Activated T-cell treated with anti-CD3 and anti-CD28 coated beads, Interleukin-2, amount 50 U/mL, for 72 hours (primary cell): ENCODE measurements at regions not wholly inside any gene's neighbourhood (a gene's known extent, or its start where the extent isn't known, plus 50 kb on each side); places are given as distances from the start of the nearest gene placed in this dataset.
"Not testable (repeated sequence)": the region's sequence is repeated elsewhere in the genome, so short reads cannot be mapped to it uniquely, and the experiment has no call there.

Experiments
- ATAC-seq, 2 donors: fragments of 150-1000 bp; cut with Tn5 transposase; replicated peaks in 1 of 2; 2 replicates each; pipeline ENCODE4 v1.10.0; 2021; ENCODE audit warnings: moderate library complexity in 2 of 2, mild to moderate bottlenecking in 1 of 2
- DNase-seq, 2 donors: peaks; one replicate each; pipeline ENCODE4 v3.0.0; 2021 to 2022; ENCODE audit warnings: mixed read lengths in 1 of 2
- H3K27ac Mint-ChIP-seq: one replicate; pipeline ENCODE4 v1.8.0; 2022; ENCODE audit warnings: mild to moderate bottlenecking, moderate library complexity, mixed read lengths
- H3K27me3 Mint-ChIP-seq: one replicate; pipeline ENCODE4 v1.8.0; 2022; ENCODE audit warnings: low read depth, mixed read lengths
- H3K36me3 Mint-ChIP-seq, 2 donors: one replicate each; pipeline ENCODE4 v1.8.0; 2022; ENCODE audit warnings: mixed read lengths in 2 of 2, mild to moderate bottlenecking in 1 of 2; ENCODE audit not compliant: insufficient read depth in 2 of 2
- H3K4me1 Mint-ChIP-seq: one replicate; pipeline ENCODE4 v1.8.0; 2022; ENCODE audit warnings: low read depth, mixed read lengths
- H3K4me3 Mint-ChIP-seq, 2 donors: one replicate each; pipeline ENCODE4 v1.8.0; 2022; ENCODE audit warnings: mild to moderate bottlenecking in 2 of 2, mixed read lengths in 2 of 2, moderate library complexity in 2 of 2
- H3K9me3 Mint-ChIP-seq, 2 donors: one replicate each; pipeline ENCODE4 v1.8.0; 2022; ENCODE audit warnings: mixed read lengths in 2 of 2

- DNase-seq = no peak
- Mint-ChIP-seq H3K9me3 (peaks cover 0 to 4% of the 10 kb centered on the region in 2 donors), H3K36me3 (no peaks in the 10 kb centered on the region), H3K27me3 (no peaks in the 10 kb centered on the region), H3K4me1 (no peaks in the 10 kb centered on the region), H3K4me3 (no peak overlapping the region), H3K27ac (no peak overlapping the region)
- ATAC-seq = no peak
These were observed 701.8 kb downstream of the PCDH7 start for GRCh38 chr4:31422006-31422405.

GRCh38 chr4:31427691-31428090, 707.5 kb downstream of the PCDH7 start:
- H3K4me1 Mint-ChIP-seq = no peaks in the 10 kb centered on the region
- no peaks in the 10 kb centered on the region for H3K27me3 Mint-ChIP-seq
- ATAC-seq (no peak), DNase-seq (no peak)
- H3K9me3 Mint-ChIP-seq = peaks cover 9% of the 10 kb centered on the region in 2 donors
- H3K4me3 Mint-ChIP-seq = no peak overlapping the region
- no peak overlapping the region for H3K27ac Mint-ChIP-seq
- no peaks in the 10 kb centered on the region for H3K36me3 Mint-ChIP-seq

- peaks cover 1% of the 10 kb centered on the region in 2 donors for H3K9me3 Mint-ChIP-seq
- no peaks in the 10 kb centered on the region for H3K4me1 Mint-ChIP-seq
- H3K27ac Mint-ChIP-seq = no peak overlapping the region
- ATAC-seq (no peak), DNase-seq (no peak)
- no peaks in the 10 kb centered on the region for H3K27me3 Mint-ChIP-seq
- no peaks in the 10 kb centered on the region for H3K36me3 Mint-ChIP-seq
- H3K4me3 Mint-ChIP-seq = no peak overlapping the region
These were observed 722.1 kb downstream of the PCDH7 start for GRCh38 chr4:31442236-31442635.

GRCh38 chr4:31445526-31445925, 725.4 kb downstream of the PCDH7 start:
- no peaks in the 10 kb centered on the region for H3K4me1 Mint-ChIP-seq
- H3K36me3 Mint-ChIP-seq = no peaks in the 10 kb centered on the region
- peaks cover 1 to 4% of the 10 kb centered on the region in 2 donors for H3K9me3 Mint-ChIP-seq
- ATAC-seq = no peak
- DNase-seq = no peak
- no peak overlapping the region for H3K27ac Mint-ChIP-seq
- no peak overlapping the region for H3K4me3 Mint-ChIP-seq
- no peaks in the 10 kb centered on the region for H3K27me3 Mint-ChIP-seq

- H3K4me3 Mint-ChIP-seq = no peak overlapping the region
- ATAC-seq = no peak
- H3K4me1 Mint-ChIP-seq = no peaks in the 10 kb centered on the region
- H3K36me3 Mint-ChIP-seq = no peaks in the 10 kb centered on the region
- peaks cover 0 to 6% of the 10 kb centered on the region in 2 donors for H3K9me3 Mint-ChIP-seq
- no peak for DNase-seq
- H3K27me3 Mint-ChIP-seq = no peaks in the 10 kb centered on the region
- no peak overlapping the region for H3K27ac Mint-ChIP-seq
These were observed 735.4 kb downstream of the PCDH7 start for GRCh38 chr4:31455612-31456011.

GRCh38 chr4:31458813-31459212, 738.6 kb downstream of the PCDH7 start:
- no peaks in the 10 kb centered on the region for H3K27me3 Mint-ChIP-seq
- no peak overlapping the region for H3K4me3 Mint-ChIP-seq
- no peaks in the 10 kb centered on the region for H3K4me1 Mint-ChIP-seq
- H3K27ac Mint-ChIP-seq = no peak overlapping the region
- peaks cover 5 to 6% of the 10 kb centered on the region in 2 donors for H3K9me3 Mint-ChIP-seq
- no peak for DNase-seq
- no peak for ATAC-seq
- H3K36me3 Mint-ChIP-seq = no peaks in the 10 kb centered on the region

GRCh38 chr4:31461421-31461820, 741.3 kb downstream of the PCDH7 start:
- Mint-ChIP-seq H3K4me1 (no peaks in the 10 kb centered on the region), H3K27me3 (no peaks in the 10 kb centered on the region), H3K9me3 (peaks cover 7% of the 10 kb centered on the region in 2 donors), H3K27ac (no peak overlapping the region), H3K36me3 (no peaks in the 10 kb centered on the region), H3K4me3 (no peak overlapping the region)
- ATAC-seq = no peak
- DNase-seq = no peak

GRCh38 chr4:31467781-31468180, 747.6 kb downstream of the PCDH7 start:
- Mint-ChIP-seq H3K27me3 (no peaks in the 10 kb centered on the region), H3K4me1 (no peaks in the 10 kb centered on the region), H3K27ac (no peak overlapping the region), H3K4me3 (no peak overlapping the region), H3K9me3 (peaks cover 8 to 10% of the 10 kb centered on the region in 2 donors), H3K36me3 (no peaks in the 10 kb centered on the region)
- ATAC-seq = no peak
- DNase-seq = no peak

- Mint-ChIP-seq H3K4me3 (no peak overlapping the region), H3K27me3 (no peaks in the 10 kb centered on the region), H3K4me1 (no peaks in the 10 kb centered on the region), H3K9me3 (peaks cover 10 to 11% of the 10 kb centered on the region in 2 donors), H3K36me3 (no peaks in the 10 kb centered on the region), H3K27ac (no peak overlapping the region)
- ATAC-seq (no peak), DNase-seq (no peak)
These were observed 754.1 kb downstream of the PCDH7 start for GRCh38 chr4:31474221-31474620.

- H3K36me3 Mint-ChIP-seq = no peaks in the 10 kb centered on the region
- DNase-seq (no peak), ATAC-seq (no peak)
- H3K27me3 Mint-ChIP-seq = no peaks in the 10 kb centered on the region
- H3K9me3 Mint-ChIP-seq = peaks cover under 1 to 3% of the 10 kb centered on the region in 2 donors
- no peaks in the 10 kb centered on the region for H3K4me1 Mint-ChIP-seq
- H3K27ac Mint-ChIP-seq = no peak overlapping the region
- H3K4me3 Mint-ChIP-seq = no peak overlapping the region
These were observed 762.5 kb downstream of the PCDH7 start for GRCh38 chr4:31482691-31483090.

- not testable (repeated sequence) for ATAC-seq, H3K4me3 Mint-ChIP-seq, DNase-seq, H3K27me3 Mint-ChIP-seq, H3K36me3 Mint-ChIP-seq, H3K27ac Mint-ChIP-seq, H3K4me1 Mint-ChIP-seq
- H3K9me3 Mint-ChIP-seq = peaks cover 9 to 14% of the 10 kb centered on the region in 2 donors
These were observed 779.0 kb downstream of the PCDH7 start for GRCh38 chr4:31499216-31499615.

- Mint-ChIP-seq H3K4me1 (no peaks in the 10 kb centered on the region), H3K27ac (no peak overlapping the region), H3K4me3 (no peak overlapping the region), H3K9me3 (peaks cover 4 to 9% of the 10 kb centered on the region in 2 donors), H3K27me3 (no peaks in the 10 kb centered on the region), H3K36me3 (no peaks in the 10 kb centered on the region)
- DNase-seq (no peak), ATAC-seq (no peak)
These were observed 796.4 kb downstream of the PCDH7 start for GRCh38 chr4:31516520-31516919.

GRCh38 chr4:31518796-31519250, 798.7 kb downstream of the PCDH7 start:
- ATAC-seq (no peak), DNase-seq (no peak)
- no peak overlapping the region for H3K27ac Mint-ChIP-seq
- peaks cover 2 to 12% of the 10 kb centered on the region in 2 donors for H3K9me3 Mint-ChIP-seq
- H3K4me3 Mint-ChIP-seq = no peak overlapping the region
- H3K27me3 Mint-ChIP-seq = no peaks in the 10 kb centered on the region
- H3K4me1 Mint-ChIP-seq = no peaks in the 10 kb centered on the region
- H3K36me3 Mint-ChIP-seq = peaks cover 0 to 2% of the 10 kb centered on the region in 2 donors

- H3K27ac Mint-ChIP-seq = no peak overlapping the region
- peaks cover 15 to 16% of the 10 kb centered on the region in 2 donors for H3K9me3 Mint-ChIP-seq
- no peaks in the 10 kb centered on the region for H3K4me1 Mint-ChIP-seq
- peaks cover 2 to 6% of the 10 kb centered on the region in 2 donors for H3K36me3 Mint-ChIP-seq
- ATAC-seq (no peak), DNase-seq (no peak)
- H3K4me3 Mint-ChIP-seq = no peak overlapping the region
- H3K27me3 Mint-ChIP-seq = no peaks in the 10 kb centered on the region
These were observed 810.4 kb downstream of the PCDH7 start for GRCh38 chr4:31530555-31530954.
